GM21619 (cell line): ENCODE measurements at regions not wholly inside any gene's neighbourhood (a gene's known extent, or its start where the extent isn't known, plus 50 kb on each side); places are given as distances from the start of the nearest gene placed in this dataset.
"Not testable (repeated sequence)": the region's sequence is repeated elsewhere in the genome, so short reads cannot be mapped to it uniquely, and the experiment has no call there.

Experiments used
- ATAC-seq: cut with Tn5 transposase; IDR thresholded peaks from one replicate; pipeline ENCODE4 v1.9.1; 2021; ENCODE audit not compliant: unreplicated experiment

GRCh38 chr2:235105821-235106359 is 154.1 kb downstream of the SH3BP4 start:
- ATAC-seq, result no peak

GRCh38 chr2:235106874-235107639 is 155.2 kb downstream of the SH3BP4 start:
- ATAC-seq, result no peak

- ATAC-seq, result no peak
Measured at GRCh38 chr2:235107640-235107951, 155.8 kb downstream of the SH3BP4 start.

- not testable (repeated sequence) for ATAC-seq
Measured at GRCh38 chr2:235109561-235109960, 157.7 kb downstream of the SH3BP4 start.

- no peak for ATAC-seq
Measured at GRCh38 chr2:235112365-235112764, 160.5 kb downstream of the SH3BP4 start.

- no peak for ATAC-seq
Measured at GRCh38 chr2:235113854-235114253, 162.0 kb downstream of the SH3BP4 start.

GRCh38 chr2:235114286-235114685 is 162.5 kb downstream of the SH3BP4 start:
- ATAC-seq, result no peak

GRCh38 chr2:235115521-235115920 is 163.7 kb downstream of the SH3BP4 start:
- no peak for ATAC-seq

- ATAC-seq, result no peak
Measured at GRCh38 chr2:235116885-235117492, 165.2 kb downstream of the SH3BP4 start.

GRCh38 chr2:235126768-235127167 is 175.0 kb downstream of the SH3BP4 start:
- ATAC-seq, result no peak

GRCh38 chr2:235127931-235128330 is 176.1 kb downstream of the SH3BP4 start:
- ATAC-seq, result no peak

- no peak for ATAC-seq
Measured at GRCh38 chr2:235129850-235130249, 178.0 kb downstream of the SH3BP4 start.

GRCh38 chr2:235131334-235132305 is 179.8 kb downstream of the SH3BP4 start:
- ATAC-seq, result no peak

- ATAC-seq, result no peak
Measured at GRCh38 chr2:235132651-235133050, 180.8 kb downstream of the SH3BP4 start.

- ATAC-seq, result no peak
Measured at GRCh38 chr2:235133837-235134236, 182.0 kb downstream of the SH3BP4 start.

GRCh38 chr2:235134420-235134819 is 182.6 kb downstream of the SH3BP4 start:
- ATAC-seq, result no peak

- ATAC-seq, result no peak
Measured at GRCh38 chr2:235135195-235135965, 183.6 kb downstream of the SH3BP4 start.

- ATAC-seq, result no peak
Measured at GRCh38 chr2:235135990-235136561, 184.3 kb downstream of the SH3BP4 start.

GRCh38 chr2:235138339-235138738 is 186.5 kb downstream of the SH3BP4 start:
- ATAC-seq, result no peak
